SU-DHL-6 (cell line): ENCODE measurements at regions not wholly inside any gene's neighbourhood (a gene's known extent, or its start where the extent isn't known, plus 50 kb on each side); places are given as distances from the start of the nearest gene placed in this dataset.

ENCODE experiments used
- H2AFZ ChIP-seq: fragments of 200-600 bp; sonication (generic); 2 replicates; pipeline ENCODE4 v1.6.1; 2014; ENCODE audit warnings: low read depth, mild to moderate bottlenecking, moderate library complexity, mixed read lengths, antibody characterized with exemption, low read length; ENCODE audit not compliant: severe bottlenecking
- H3F3A ChIP-seq: fragments of 200-600 bp; shearing (Covaris generic); 2 replicates; pipeline ENCODE4 v1.6.0; 2016; ENCODE audit warnings: antibody characterized with exemption, mild to moderate bottlenecking; ENCODE audit not compliant: insufficient read depth
- H3K27ac ChIP-seq: fragments of 200-600 bp; sonication (generic); 2 replicates; pipeline ENCODE4 v1.5.1; 2016; ENCODE audit warnings: low read depth, mild to moderate bottlenecking, low read length, moderate library complexity, mixed read lengths
- H3K27me3 ChIP-seq: fragments of 200-600 bp; sonication (generic), shearing (Covaris generic); 2 replicates; pipeline ENCODE4 v1.6.0; 2014; ENCODE audit warnings: mild to moderate bottlenecking, low read length
- H3K36me3 ChIP-seq: fragments of 200-600 bp; sonication (generic); 2 replicates; pipeline ENCODE4 v1.6.1; 2014; ENCODE audit warnings: mild to moderate bottlenecking, low read length, mixed read lengths
- H3K4me2 ChIP-seq: fragments of 300-600, 200-600 bp; shearing (Covaris generic), sonication (generic); 2 replicates; pipeline ENCODE4 v1.6.0; 2014; ENCODE audit warnings: low read length, low read depth, mild to moderate bottlenecking; ENCODE audit not compliant: poor library complexity, severe bottlenecking
- H3K4me3 ChIP-seq: fragments of 200-600 bp; sonication (generic); 2 replicates; pipeline ENCODE4 v1.5.1; 2014; ENCODE audit warnings: antibody characterized with exemption, low read length, mild to moderate bottlenecking, mixed read lengths; ENCODE audit not compliant: insufficient read depth, poor library complexity, severe bottlenecking
- H3K79me2 ChIP-seq: fragments of 200-600 bp; sonication (generic); 2 replicates; pipeline ENCODE4 v1.6.1; 2014; ENCODE audit warnings: mild to moderate bottlenecking, low read length, moderate library complexity; ENCODE audit not compliant: insufficient read depth
- H3K9ac ChIP-seq: fragments of 200-600 bp; sonication (generic); 2 replicates; pipeline ENCODE4 v1.7.0; 2014; ENCODE audit warnings: mild to moderate bottlenecking, low read length
- H3K9me2 ChIP-seq: fragments of 200-600 bp; sonication (generic); replicated peaks from 2 replicates; pipeline ENCODE4 v1.6.1; 2014; ENCODE audit warnings: low read length; ENCODE audit not compliant: insufficient read depth
- H3K9me3 ChIP-seq: fragments of 200-600 bp; sonication (generic); 2 replicates; pipeline ENCODE4 v1.6.1; 2014; ENCODE audit warnings: low read length, mixed read lengths; ENCODE audit not compliant: insufficient read depth
- H4K20me1 ChIP-seq: fragments of 200-600 bp; sonication (generic); 2 replicates; pipeline ENCODE4 v1.6.1; 2014; ENCODE audit warnings: low read depth, mild to moderate bottlenecking, antibody characterized with exemption, low read length, moderate library complexity, mixed read lengths
- CTCF ChIP-seq: fragments of 200-600 bp; sonication (generic); IDR thresholded peaks from one replicate; pipeline ENCODE4 v1.5.1; 2017; ENCODE audit warnings: antibody characterized with exemption, mild to moderate bottlenecking, low read length, moderate library complexity; ENCODE audit not compliant: insufficient read depth, poor library complexity, severe bottlenecking
- EZH2phosphoT487 ChIP-seq: fragments of 200-600 bp; sonication (generic), shearing (Covaris generic); conservative IDR thresholded peaks from 2 replicates; pipeline ENCODE4 v1.6.1; 2018; ENCODE audit warnings: mild to moderate bottlenecking, antibody characterized with exemption, low read length, moderate library complexity, mixed read lengths

DNA sequence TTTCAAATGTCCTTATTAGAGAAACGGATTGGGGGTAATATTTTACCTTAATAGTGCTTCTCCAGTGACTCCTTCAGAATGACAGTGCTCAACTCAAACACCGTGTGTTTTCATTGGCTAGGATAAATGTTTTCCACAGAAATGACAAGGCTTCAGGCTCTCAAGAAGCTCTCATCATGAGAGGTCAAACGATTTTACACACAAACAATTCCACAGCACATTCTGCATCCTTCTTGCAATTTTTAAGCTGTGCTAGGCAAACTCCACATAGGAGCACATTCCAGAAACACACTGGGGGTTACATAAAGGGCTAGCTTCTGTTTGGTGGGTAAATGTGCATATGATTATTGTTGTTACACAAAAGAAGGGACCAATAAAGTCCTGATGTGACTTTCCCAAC is 75.5 kb upstream of the IPO9 start:
- Histone ChIP-seq H4K20me1 (no peaks in the 10 kb centered on the region), H3K4me3 (no peak overlapping the region), H3K4me2 (no peak overlapping the region), H3K79me2 (no peaks in the 10 kb centered on the region), H3K27ac (no peak overlapping the region), H3K9me2 (no peaks in the 10 kb centered on the region), H3K9ac (no peak overlapping the region), H2AFZ (no peak overlapping the region), H3K36me3 (no peaks in the 10 kb centered on the region), H3K9me3 (no peaks in the 10 kb centered on the region), H3F3A (no peaks in the 10 kb centered on the region), H3K27me3 (no peaks in the 10 kb centered on the region)
- no peak for TF ChIP-seq CTCF
- no peak for TF ChIP-seq EZH2phosphoT487

GRCh38 chr1:201754353-201754752 is 74.6 kb upstream of the IPO9 start:
- no peak for TF ChIP-seq EZH2phosphoT487
- no peak for TF ChIP-seq CTCF
- Histone ChIP-seq H2AFZ (no peak overlapping the region), H4K20me1 (no peaks in the 10 kb centered on the region), H3K9me3 (no peaks in the 10 kb centered on the region), H3K9me2 (no peaks in the 10 kb centered on the region), H3K27ac (no peak overlapping the region), H3K36me3 (no peaks in the 10 kb centered on the region), H3K27me3 (no peaks in the 10 kb centered on the region), H3K79me2 (no peaks in the 10 kb centered on the region), H3K9ac (no peak overlapping the region), H3K4me2 (no peak overlapping the region), H3F3A (no peaks in the 10 kb centered on the region), H3K4me3 (no peak overlapping the region)

- Histone ChIP-seq H3K4me2 (no peak overlapping the region), H3K4me3 (no peak overlapping the region), H3K9me2 (no peaks in the 10 kb centered on the region), H3K27me3 (no peaks in the 10 kb centered on the region), H3K9ac (no peak overlapping the region), H2AFZ (no peak overlapping the region), H3F3A (no peaks in the 10 kb centered on the region), H3K79me2 (no peaks in the 10 kb centered on the region), H3K9me3 (no peaks in the 10 kb centered on the region), H4K20me1 (no peaks in the 10 kb centered on the region), H3K36me3 (no peaks in the 10 kb centered on the region), H3K27ac (no peak overlapping the region)
- TF ChIP-seq CTCF = no peak
- no peak for TF ChIP-seq EZH2phosphoT487
These were observed 73.8 kb upstream of the IPO9 start for GRCh38 chr1:201755200-201755599.

DNA sequence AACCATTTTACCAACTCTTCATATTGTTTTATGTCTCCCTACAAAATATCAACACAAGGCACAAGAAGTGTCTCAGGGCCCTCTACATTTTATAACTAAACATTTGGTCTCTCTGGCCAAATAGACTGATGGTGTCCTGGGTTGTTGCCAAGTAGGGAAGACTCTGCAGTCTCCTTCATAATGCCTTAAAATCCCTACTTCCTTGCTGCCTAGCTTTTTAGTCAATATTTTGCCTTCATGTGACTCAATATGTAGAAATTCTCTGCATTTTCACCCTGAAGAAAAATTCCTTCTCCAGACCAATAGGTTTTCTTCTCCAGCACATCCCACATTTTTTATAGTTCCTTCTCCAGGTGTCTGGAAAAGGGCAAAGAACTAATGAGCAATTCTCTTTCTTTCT is 72.6 kb upstream of the IPO9 start:
- Histone ChIP-seq H3F3A (no peaks in the 10 kb centered on the region), H3K4me2 (no peak overlapping the region), H3K27ac (no peak overlapping the region)

More for the DNA sequence above, 72.6 kb upstream of the IPO9 start:
- H3K36me3 ChIP-seq = no peaks in the 10 kb centered on the region
- no peak overlapping the region for H2AFZ ChIP-seq
- no peak overlapping the region for H3K4me3 ChIP-seq
- no peaks in the 10 kb centered on the region for H3K79me2 ChIP-seq
- no peaks in the 10 kb centered on the region for H3K9me3 ChIP-seq
- no peaks in the 10 kb centered on the region for H3K9me2 ChIP-seq
- no peaks in the 10 kb centered on the region for H4K20me1 ChIP-seq
- H3K9ac ChIP-seq = no peak overlapping the region
- no peaks in the 10 kb centered on the region for H3K27me3 ChIP-seq
- TF ChIP-seq CTCF = no peak
- no peak for TF ChIP-seq EZH2phosphoT487
